Gastrocnemius medialis (tissue), 4 donors: ENCODE measurements at regions not wholly inside any gene's neighbourhood (a gene's known extent, or its start where the extent isn't known, plus 50 kb on each side); places are given as distances from the start of the nearest gene placed in this dataset.

Experiments used
- CTCF ChIP-seq, 5 experiments: fragments of 450-650 bp in 3 of 5; fragments of 200-600 bp in 2 of 5; sonication (generic) in 2 of 5; IDR thresholded peaks in 4 of 5; conservative IDR thresholded peaks in 1 of 5; 1 replicate in 4 of 5; 2 replicates in 1 of 5; pipeline ENCODE4 v1.5.1; 2016 to 2019; ENCODE audit warnings: antibody characterized with exemption in 5 of 5, mild to moderate bottlenecking in 3 of 5, moderate library complexity in 3 of 5
- POLR2A ChIP-seq, 2 donors: fragments of 450-650 bp; IDR thresholded peaks; one replicate each; pipeline ENCODE4 v1.6.1; 2017; ENCODE audit warnings: antibody characterized with exemption in 2 of 2, mild to moderate bottlenecking in 2 of 2, moderate library complexity in 2 of 2

GRCh38 chr13:57991041-57991440 lies 359.5 kb downstream of the PCDH17 start:
- TF ChIP-seq POLR2A (IDR thresholded peaks at IDR 0.05) (no peak), CTCF (IDR thresholded peaks at IDR 0.05 in 4 of 5, conservative IDR thresholded peaks at IDR 0.05 in 1 of 5) (no peak)
